Naive thymus-derived CD8-positive, alpha-beta T cell (primary cell): ENCODE measurements at regions not wholly inside any gene's neighbourhood (a gene's known extent, or its start where the extent isn't known, plus 50 kb on each side); places are given as distances from the start of the nearest gene placed in this dataset.
"Not testable (repeated sequence)": the region's sequence is repeated elsewhere in the genome, so short reads cannot be mapped to it uniquely, and the experiment has no call there.

Source experiments
- ATAC-seq, 2 donors: fragments of 150-1000 bp; cut with Tn5 transposase in 1 of 2; sonication (Bioruptor Pico), chemical (Tn5 transposase) in 1 of 2; 1 replicate in 1 of 2; 2 replicates in 1 of 2; pipeline ENCODE4 v1.10.0; 2021; ENCODE audit warnings: mild to moderate bottlenecking in 2 of 2, moderate library complexity in 2 of 2
- POLR2A ChIA-PET: fragments of 350-600 bp; sonication (Branson Sonifier 250); formaldehyde crosslinking; loops from one replicate; lab custom pipeline; 2021; ENCODE audit warnings: antibody characterized with exemption; lab: Charles Lee
- DNase-seq, 10 donors: peaks; one replicate each; pipeline versions ENCODE4 v3.0.0 to v3.0.0-alpha.2; 2020 to 2022
- H3K27ac Mint-ChIP-seq, 10 donors: one replicate each; pipeline ENCODE4 v1.8.0; 2020 to 2022; ENCODE audit warnings: mild to moderate bottlenecking in 10 of 10, mixed read lengths in 10 of 10, moderate library complexity in 4 of 10, inconsistent platforms in 1 of 10
- H3K27me3 Mint-ChIP-seq, 5 donors: one replicate each; pipeline ENCODE4 v1.8.0; 2021 to 2022; ENCODE audit warnings: mixed read lengths in 5 of 5
- H3K36me3 Mint-ChIP-seq, 3 donors: one replicate each; pipeline ENCODE4 v1.8.0; 2020 to 2022; ENCODE audit warnings: mixed read lengths in 3 of 3, mild to moderate bottlenecking in 2 of 3, inconsistent platforms in 1 of 3
- H3K4me1 Mint-ChIP-seq, 4 donors: one replicate each; pipeline ENCODE4 v1.8.0; 2021 to 2022; ENCODE audit warnings: mixed read lengths in 4 of 4
- H3K4me3 Mint-ChIP-seq, 10 donors: one replicate each; pipeline ENCODE4 v1.8.0; 2020 to 2022; ENCODE audit warnings: mild to moderate bottlenecking in 10 of 10, mixed read lengths in 10 of 10, moderate library complexity in 6 of 10, inconsistent platforms in 1 of 10
- H3K9me3 Mint-ChIP-seq, 9 donors: one replicate each; pipeline ENCODE4 v1.8.0; 2020 to 2022; ENCODE audit warnings: mixed read lengths in 9 of 9, mild to moderate bottlenecking in 3 of 9, inconsistent platforms in 1 of 9, moderate library complexity in 1 of 9

DNA sequence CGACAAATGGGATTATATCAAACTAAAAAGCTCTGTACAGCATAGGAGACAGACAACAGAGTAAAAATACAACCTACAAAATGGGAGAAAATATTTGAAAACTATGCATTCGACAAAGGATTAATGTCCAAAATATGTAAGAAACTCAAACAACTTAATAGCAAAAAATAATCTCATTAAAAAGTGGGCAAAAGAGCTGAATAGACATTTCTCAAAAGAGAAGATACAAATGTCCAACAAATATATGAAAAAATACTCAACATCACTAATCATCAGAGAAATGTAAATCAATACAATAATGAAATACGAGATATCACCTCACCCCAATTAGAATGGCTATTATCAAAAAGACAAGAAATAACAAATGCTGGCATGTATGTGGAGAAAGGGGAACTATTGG, 272.9 kb downstream of the KLHL13 start:
- Mint-ChIP-seq H3K4me1 (no peaks in the 10 kb centered on the region), H3K4me3 (no peak overlapping the region), H3K36me3 (no peaks in the 10 kb centered on the region), H3K27me3 (no peaks in the 10 kb centered on the region), H3K9me3 (peaks cover 0 to 17% (median 2%) of the 10 kb centered on the region in 9 donors), H3K27ac (no peak overlapping the region)
- POLR2A ChIA-PET, result no interaction called here
- no peak for ATAC-seq
- no peak for DNase-seq

DNA sequence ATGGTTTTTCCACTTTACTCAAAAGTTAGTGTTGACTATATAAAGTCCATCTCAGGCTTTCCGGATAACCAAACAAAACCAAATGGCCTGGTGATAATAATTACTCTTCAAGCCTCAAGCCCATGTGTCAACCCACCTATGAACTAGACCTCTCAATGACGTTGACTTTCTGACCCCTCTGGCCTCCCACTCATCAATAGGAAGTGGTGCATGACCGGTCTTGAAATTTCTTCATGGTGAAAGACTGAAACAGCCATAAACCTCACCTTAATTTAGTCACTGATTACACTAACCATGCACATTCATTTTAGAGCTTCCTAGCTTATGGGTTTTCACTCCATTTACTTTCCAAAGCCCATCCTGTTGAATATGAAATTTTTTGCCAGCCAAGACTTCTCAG, 276.0 kb downstream of the KLHL13 start:
- DNase-seq (no peak), ATAC-seq (no peak)
- H3K27ac Mint-ChIP-seq, result no peak overlapping the region
- no peaks in the 10 kb centered on the region for H3K36me3 Mint-ChIP-seq
- POLR2A ChIA-PET, result no interaction called here
- H3K4me3 Mint-ChIP-seq, result no peak overlapping the region
- H3K27me3 Mint-ChIP-seq, result no peaks in the 10 kb centered on the region
- H3K4me1 Mint-ChIP-seq, result no peaks in the 10 kb centered on the region
- H3K9me3 Mint-ChIP-seq, result peaks cover 0 to 17% (median 2%) of the 10 kb centered on the region in 9 donors

DNA sequence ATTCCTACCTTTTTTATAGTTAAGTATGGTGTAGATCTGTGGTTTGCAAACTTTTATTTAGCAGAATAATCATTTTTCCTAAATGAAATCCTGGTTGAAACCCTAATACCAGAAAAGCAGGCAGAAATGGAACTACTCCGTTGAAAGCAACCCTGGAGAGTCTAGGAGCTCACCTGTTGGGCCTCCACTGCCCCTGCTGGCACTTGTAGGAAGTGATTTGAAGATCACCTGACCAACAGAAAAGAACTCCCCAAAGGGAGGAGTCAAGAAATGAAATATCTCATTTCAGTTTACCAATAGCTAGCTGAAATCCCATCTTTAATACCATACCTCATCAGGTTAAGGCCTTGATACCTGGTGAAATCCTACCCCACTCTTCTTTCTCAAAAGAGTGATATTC, 277.1 kb downstream of the KLHL13 start:
- Mint-ChIP-seq H3K4me3 (no peak overlapping the region), H3K36me3 (no peaks in the 10 kb centered on the region), H3K27me3 (no peaks in the 10 kb centered on the region), H3K4me1 (no peaks in the 10 kb centered on the region), H3K9me3 (peaks cover 0 to 17% (median 2%) of the 10 kb centered on the region in 9 donors), H3K27ac (no peak overlapping the region)
- DNase-seq (no peak), ATAC-seq (no peak)
- POLR2A ChIA-PET, result no interaction called here

DNA sequence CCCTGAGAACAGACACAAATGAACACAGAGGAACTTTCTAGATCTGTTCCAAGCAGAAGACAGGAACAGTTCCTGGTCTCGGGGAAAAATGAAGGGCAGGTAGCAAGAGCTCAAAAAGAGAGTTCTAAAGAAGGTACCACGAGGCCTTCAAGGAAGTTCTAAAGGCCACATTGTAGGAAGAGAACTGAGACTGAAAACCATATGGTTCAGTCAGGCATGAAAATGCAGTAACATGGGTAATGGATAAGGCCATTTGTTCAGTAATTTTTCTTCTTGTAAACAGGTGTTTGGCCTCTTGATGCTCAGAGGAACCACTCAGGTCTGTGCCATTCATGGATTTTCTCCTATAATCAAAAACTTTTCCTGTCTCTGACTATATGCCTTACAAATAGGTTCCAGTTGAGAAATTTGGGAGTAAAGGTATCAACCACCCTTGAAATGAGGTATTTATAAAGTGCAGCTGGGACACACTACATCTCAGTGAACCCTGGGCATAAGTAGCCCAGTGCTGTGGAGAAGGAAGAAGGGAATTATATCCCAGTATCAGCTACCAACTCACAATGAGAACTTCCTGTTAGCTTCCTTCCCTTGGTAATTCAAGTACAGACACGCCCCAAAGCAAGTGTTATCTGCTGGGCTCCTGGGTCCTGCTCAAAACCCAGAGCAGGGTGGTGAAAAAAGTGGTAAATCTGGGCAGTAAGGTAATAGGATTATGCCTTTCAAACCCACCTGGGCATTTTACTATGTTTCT, 277.9 kb downstream of the KLHL13 start:
- Mint-ChIP-seq H3K4me3 (no peak overlapping the region), H3K36me3 (no peaks in the 10 kb centered on the region), H3K27ac (no peak overlapping the region), H3K27me3 (no peaks in the 10 kb centered on the region), H3K4me1 (no peaks in the 10 kb centered on the region), H3K9me3 (peaks cover 0 to 17% (median 3%) of the 10 kb centered on the region in 9 donors)
- DNase-seq, result no peak
- POLR2A ChIA-PET, result no interaction called here
- ATAC-seq, result no peak

DNA sequence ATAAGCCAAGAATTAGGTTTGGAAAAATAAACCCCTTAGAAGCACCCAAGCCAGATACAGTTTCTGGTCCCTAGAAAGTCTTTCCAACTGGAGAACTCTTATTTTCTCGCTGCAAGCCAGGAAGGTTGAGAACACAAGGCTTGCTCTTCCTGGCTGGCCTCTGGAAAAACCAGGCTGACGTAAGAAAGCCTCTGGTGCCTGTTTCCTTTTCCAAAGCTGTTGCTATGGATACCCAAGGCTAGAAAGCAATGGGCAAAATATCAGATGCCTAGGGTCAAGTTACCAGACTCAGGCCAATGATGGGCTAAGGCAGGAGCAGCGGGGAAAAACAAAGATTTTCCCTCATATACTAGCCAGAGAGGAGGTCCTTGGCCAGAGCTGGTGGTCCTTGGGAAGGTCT, 281.6 kb downstream of the KLHL13 start:
- no peaks in the 10 kb centered on the region for H3K36me3 Mint-ChIP-seq
- POLR2A ChIA-PET, result no interaction called here
- no peaks in the 10 kb centered on the region for H3K27me3 Mint-ChIP-seq
- no peak overlapping the region for H3K27ac Mint-ChIP-seq
- H3K4me3 Mint-ChIP-seq, result no peak overlapping the region
- peaks cover 0 to 10% (median 1%) of the 10 kb centered on the region in 9 donors for H3K9me3 Mint-ChIP-seq
- no peak for DNase-seq
- no peak for ATAC-seq
- no peaks in the 10 kb centered on the region for H3K4me1 Mint-ChIP-seq

DNA sequence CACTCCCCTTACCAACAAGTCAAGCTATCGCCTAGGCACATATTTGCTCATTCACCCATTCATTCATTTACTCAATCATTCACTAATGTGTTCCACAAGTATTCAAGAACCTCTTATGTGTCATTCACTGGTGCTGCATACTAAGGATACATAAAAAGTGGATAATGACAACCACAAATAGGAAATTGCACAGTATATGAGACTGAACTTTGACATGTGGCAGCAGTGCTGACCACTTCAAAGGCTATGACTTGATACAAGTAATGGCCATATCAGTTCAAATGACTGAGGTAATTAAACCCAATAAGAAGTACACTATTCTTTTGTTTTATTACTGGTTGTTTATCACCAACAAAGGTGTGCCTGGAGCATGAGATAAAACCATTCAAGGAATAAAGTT, 282.5 kb downstream of the KLHL13 start:
- POLR2A ChIA-PET, result no interaction called here
- Mint-ChIP-seq H3K36me3 (no peaks in the 10 kb centered on the region), H3K9me3 (peaks cover 0 to 11% (median 2%) of the 10 kb centered on the region in 9 donors), H3K27ac (no peak overlapping the region), H3K27me3 (no peaks in the 10 kb centered on the region), H3K4me1 (no peaks in the 10 kb centered on the region), H3K4me3 (no peak overlapping the region)
- ATAC-seq (no peak), DNase-seq (no peak)

DNA sequence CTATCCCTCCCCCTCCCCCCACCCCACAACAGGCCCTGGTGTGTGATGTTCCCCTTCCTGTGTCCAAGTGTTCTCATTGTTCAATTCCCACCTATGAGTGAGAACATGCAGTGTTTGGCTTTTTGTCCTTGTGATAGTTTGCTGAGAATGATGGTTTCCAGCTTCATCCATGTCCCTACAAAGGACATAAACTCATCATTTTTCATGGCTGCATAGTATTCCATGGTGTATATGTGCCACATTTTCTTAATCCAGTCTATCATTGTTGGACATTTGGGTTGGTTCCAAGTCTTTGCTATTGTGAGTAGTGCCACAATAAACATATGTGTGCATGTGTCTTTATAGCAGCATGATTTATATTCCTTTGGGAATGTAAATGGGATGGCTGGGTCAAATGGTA, 295.1 kb downstream of the KLHL13 start:
- POLR2A ChIA-PET, H3K27me3 Mint-ChIP-seq, H3K4me3 Mint-ChIP-seq, H3K27ac Mint-ChIP-seq, DNase-seq, ATAC-seq, H3K4me1 Mint-ChIP-seq, H3K36me3 Mint-ChIP-seq: not testable (repeated sequence)
- H3K9me3 Mint-ChIP-seq, result peaks cover 0 to 19% (median 6%) of the 10 kb centered on the region in 9 donors

DNA sequence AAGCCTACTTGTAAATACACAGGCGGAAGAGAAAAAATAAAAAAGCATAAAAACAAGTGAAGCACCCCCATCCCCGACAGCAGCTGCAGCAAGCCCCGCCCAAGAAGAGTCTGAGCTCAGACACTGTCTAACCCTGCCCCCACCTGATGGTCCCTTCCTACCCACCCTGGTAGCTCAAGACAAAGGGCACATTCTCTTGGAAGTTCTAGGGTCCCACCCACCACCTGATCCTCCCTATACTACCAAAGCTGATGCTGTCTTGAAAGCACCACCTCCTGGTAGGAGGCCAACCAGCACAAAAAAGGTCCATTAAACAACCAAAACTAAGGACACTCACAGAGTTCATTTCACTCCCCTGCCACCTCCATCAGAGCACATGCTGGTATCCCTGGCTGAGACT, 308.2 kb downstream of the KLHL13 start:
- no peak for DNase-seq
- Mint-ChIP-seq H3K27ac (no peak overlapping the region), H3K4me1 (no peaks in the 10 kb centered on the region), H3K9me3 (peaks cover 0 to 16% (median 2%) of the 10 kb centered on the region in 9 donors), H3K36me3 (peaks cover 0 to 7% (median 0%) of the 10 kb centered on the region in 3 donors), H3K4me3 (no peak overlapping the region), H3K27me3 (no peaks in the 10 kb centered on the region)
- ATAC-seq, result no peak
- POLR2A ChIA-PET, result no interaction called here

DNA sequence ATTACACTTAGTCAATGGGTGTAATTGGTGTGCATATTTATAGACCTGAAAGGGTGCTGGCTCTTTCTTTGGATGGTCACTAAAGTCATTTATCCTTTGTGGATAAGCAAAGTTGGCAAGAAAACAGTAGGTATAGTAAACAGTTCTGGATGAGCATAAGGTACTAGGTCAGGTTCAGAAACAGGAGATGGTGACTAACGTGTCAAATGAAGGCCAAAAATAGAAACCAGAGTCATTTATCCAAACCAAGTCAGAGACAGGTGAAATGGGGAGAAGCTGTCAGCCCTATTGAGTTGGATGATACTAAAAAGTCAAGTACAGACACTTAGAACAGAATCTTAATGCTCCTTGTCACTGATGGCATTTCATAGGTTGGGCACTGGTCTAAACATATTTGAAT, 313.1 kb downstream of the KLHL13 start:
- no peaks in the 10 kb centered on the region for H3K27me3 Mint-ChIP-seq
- H3K4me3 Mint-ChIP-seq, result no peak overlapping the region
- H3K4me1 Mint-ChIP-seq, result no peaks in the 10 kb centered on the region
- POLR2A ChIA-PET, result no interaction called here
- no peak for DNase-seq
- H3K27ac Mint-ChIP-seq, result no peak overlapping the region
- no peak for ATAC-seq
- H3K36me3 Mint-ChIP-seq, result no peaks in the 10 kb centered on the region
- H3K9me3 Mint-ChIP-seq, result peaks cover 0 to 9% (median 0%) of the 10 kb centered on the region in 9 donors

DNA sequence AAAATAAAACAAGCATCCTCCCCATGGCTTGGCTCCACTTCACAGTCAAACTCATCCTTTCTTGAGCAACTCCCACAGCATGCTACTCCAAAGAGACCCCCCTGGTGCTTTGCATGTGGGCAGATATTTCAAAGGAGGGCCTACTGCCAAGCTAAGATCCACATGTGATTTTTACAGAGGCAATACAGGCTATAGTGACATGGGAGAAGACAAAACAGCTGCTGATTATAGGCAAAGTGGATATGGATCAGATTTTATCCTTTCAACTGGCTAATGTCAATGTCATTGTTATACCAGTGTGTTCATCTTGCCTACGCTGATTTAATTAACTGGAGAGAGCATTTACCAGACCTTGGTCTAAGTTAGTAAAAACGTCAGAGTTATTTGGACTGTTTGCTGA, 328.3 kb downstream of the KLHL13 start:
- POLR2A ChIA-PET, result no interaction called here

DNA sequence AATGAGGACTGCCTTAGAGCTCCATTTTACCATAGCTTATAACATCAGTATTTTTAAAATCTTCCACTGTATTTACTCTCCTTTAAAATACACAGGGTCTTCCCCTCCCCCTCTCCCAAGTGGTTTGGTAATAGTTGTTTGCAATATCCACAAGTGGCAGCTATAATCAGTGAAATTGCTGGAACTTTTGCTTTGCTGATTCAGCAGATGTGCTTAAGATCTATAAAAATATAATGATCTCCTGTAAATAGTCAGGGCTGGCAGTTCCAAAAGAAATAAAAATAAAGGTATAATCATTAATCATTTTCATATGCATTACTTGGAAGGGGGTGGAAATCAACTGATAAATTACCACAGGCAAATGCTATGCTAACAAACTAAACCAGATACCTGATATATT, 345.2 kb downstream of the KLHL13 start:
- DNase-seq (no peak), ATAC-seq (no peak)
- H3K27ac Mint-ChIP-seq, result no peak overlapping the region
- no peak overlapping the region for H3K4me3 Mint-ChIP-seq
- H3K4me1 Mint-ChIP-seq, result no peaks in the 10 kb centered on the region
- H3K27me3 Mint-ChIP-seq, result no peaks in the 10 kb centered on the region
- POLR2A ChIA-PET, result no interaction called here
- peaks cover 0 to 3% (median 0%) of the 10 kb centered on the region in 9 donors for H3K9me3 Mint-ChIP-seq
- H3K36me3 Mint-ChIP-seq, result no peaks in the 10 kb centered on the region

More for the DNA sequence above, 328.3 kb downstream of the KLHL13 start:
- DNase-seq (no peak), ATAC-seq (no peak)
- Mint-ChIP-seq H3K4me3 (no peak overlapping the region), H3K27ac (no peak overlapping the region), H3K4me1 (no peaks in the 10 kb centered on the region), H3K9me3 (peaks cover 0 to 5% (median 0%) of the 10 kb centered on the region in 9 donors), H3K36me3 (no peaks in the 10 kb centered on the region), H3K27me3 (no peaks in the 10 kb centered on the region)

DNA sequence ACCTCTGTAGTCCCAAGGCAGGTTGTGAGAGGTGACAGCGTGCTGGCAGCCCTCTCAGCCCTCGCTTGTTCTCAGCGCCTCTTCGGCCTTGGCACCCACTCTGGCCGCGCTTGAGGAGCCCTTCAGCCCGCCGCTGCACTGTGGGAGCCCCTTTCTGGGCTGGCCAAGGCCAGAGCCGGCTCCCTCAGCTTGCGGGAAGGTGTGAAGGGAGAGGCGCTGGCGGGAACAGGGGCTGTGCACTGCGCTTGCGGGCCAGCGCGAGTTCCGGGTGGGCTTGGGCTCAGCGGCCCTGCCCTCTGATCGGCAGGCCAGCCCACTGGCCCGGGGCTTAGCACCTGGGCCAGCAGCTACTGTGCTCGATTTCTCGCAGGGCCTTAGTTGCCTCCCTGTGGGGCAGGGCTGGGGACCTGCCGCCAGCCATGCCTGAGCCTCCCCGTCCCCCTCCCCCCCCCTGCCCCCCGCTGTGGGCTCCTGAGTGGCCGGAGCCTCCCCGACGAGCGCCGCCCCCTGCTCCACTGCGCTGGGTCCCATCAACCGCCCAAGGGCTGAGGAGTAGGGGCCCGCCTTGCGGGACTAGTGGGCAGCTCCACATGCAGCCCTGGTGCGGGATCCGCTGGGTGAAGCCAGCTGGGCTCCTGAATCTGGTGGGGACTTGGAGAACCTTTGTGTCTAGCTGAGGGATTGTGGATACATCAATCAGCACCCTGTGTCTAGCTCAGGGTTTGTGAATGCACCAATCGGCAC, 347.6 kb downstream of the KLHL13 start:
- no peaks in the 10 kb centered on the region for H3K4me1 Mint-ChIP-seq
- ATAC-seq (no peak), DNase-seq (no peak)
- POLR2A ChIA-PET, result no interaction called here
- H3K27me3 Mint-ChIP-seq, result no peaks in the 10 kb centered on the region
- no peaks in the 10 kb centered on the region for H3K36me3 Mint-ChIP-seq
- H3K27ac Mint-ChIP-seq, result no peak overlapping the region
- no peak overlapping the region for H3K4me3 Mint-ChIP-seq
- H3K9me3 Mint-ChIP-seq, result peaks cover 0 to 3% (median 0%) of the 10 kb centered on the region in 9 donors

DNA sequence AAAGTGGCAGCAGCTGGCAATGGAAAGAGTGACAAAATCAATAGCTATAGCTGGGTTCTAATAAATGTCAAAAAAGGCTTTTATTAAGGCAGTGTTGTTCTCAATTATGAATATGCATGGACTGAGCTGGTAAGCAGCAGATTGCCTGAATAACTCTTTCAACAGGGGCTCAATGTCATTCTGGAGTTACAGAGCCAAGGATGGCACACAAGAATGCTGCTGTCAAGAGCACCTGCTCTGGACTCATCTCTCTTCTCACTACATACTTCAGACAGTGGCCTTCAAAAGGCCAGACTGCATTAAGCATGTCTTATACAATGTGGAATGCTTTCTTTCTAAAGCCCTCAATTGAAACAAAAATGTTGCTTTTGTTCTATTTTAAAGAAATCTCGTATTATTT, 351.4 kb downstream of the KLHL13 start:
- POLR2A ChIA-PET, result no interaction called here
- no peak overlapping the region for H3K27ac Mint-ChIP-seq
- no peaks in the 10 kb centered on the region for H3K27me3 Mint-ChIP-seq
- no peaks in the 10 kb centered on the region for H3K4me1 Mint-ChIP-seq
- peaks cover 0 to 3% (median 0%) of the 10 kb centered on the region in 9 donors for H3K9me3 Mint-ChIP-seq
- no peak for ATAC-seq
- H3K36me3 Mint-ChIP-seq, result no peaks in the 10 kb centered on the region
- no peak for DNase-seq
- H3K4me3 Mint-ChIP-seq, result no peak overlapping the region
